DND-41 (cell line): ENCODE measurements at regions not wholly inside any gene's neighbourhood (a gene's known extent, or its start where the extent isn't known, plus 50 kb on each side); places are given as distances from the start of the nearest gene placed in this dataset.

ENCODE experiments used
- EZH2 ChIP-seq: IDR thresholded peaks from 3 replicates; pipeline ENCODE4 v1.6.1; 2012; ENCODE audit warnings: borderline replicate concordance, low read depth, mild to moderate bottlenecking, moderate library complexity, low read length, inconsistent platforms; ENCODE audit not compliant: severe bottlenecking
- TF ChIP-seq, protein P1 (sequence below): IDR thresholded peaks from 2 replicates; pipeline ENCODE4 v1.5.1; 2012; ENCODE audit warnings: borderline replicate concordance, low read length, moderate library complexity, mild to moderate bottlenecking; ENCODE audit not compliant: poor library complexity, severe bottlenecking; ENCODE audit errors: extremely low read depth

GRCh38 chr17:77729587-77729986 is 228.9 kb upstream of the TNRC6C start:
- TF ChIP-seq, protein P1, sequence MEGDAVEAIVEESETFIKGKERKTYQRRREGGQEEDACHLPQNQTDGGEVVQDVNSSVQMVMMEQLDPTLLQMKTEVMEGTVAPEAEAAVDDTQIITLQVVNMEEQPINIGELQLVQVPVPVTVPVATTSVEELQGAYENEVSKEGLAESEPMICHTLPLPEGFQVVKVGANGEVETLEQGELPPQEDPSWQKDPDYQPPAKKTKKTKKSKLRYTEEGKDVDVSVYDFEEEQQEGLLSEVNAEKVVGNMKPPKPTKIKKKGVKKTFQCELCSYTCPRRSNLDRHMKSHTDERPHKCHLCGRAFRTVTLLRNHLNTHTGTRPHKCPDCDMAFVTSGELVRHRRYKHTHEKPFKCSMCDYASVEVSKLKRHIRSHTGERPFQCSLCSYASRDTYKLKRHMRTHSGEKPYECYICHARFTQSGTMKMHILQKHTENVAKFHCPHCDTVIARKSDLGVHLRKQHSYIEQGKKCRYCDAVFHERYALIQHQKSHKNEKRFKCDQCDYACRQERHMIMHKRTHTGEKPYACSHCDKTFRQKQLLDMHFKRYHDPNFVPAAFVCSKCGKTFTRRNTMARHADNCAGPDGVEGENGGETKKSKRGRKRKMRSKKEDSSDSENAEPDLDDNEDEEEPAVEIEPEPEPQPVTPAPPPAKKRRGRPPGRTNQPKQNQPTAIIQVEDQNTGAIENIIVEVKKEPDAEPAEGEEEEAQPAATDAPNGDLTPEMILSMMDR = no peak
- TF ChIP-seq EZH2 = no peak
